ENCODE measurements at regions not wholly inside any gene's neighbourhood (a gene's known extent, or its start where the extent isn't known, plus 50 kb on each side); places are given as distances from the start of the nearest gene placed in this dataset.
"Not testable (repeated sequence)": the region's sequence is repeated elsewhere in the genome, so short reads cannot be mapped to it uniquely, and the experiment has no call there.

GRCh38 chr2:363824-364470 is 76.1 kb upstream of the ALKAL2 start:
- DNase-seq (ENCODE audit: extremely low spot score): no peak
- ChIA-PET POLR2A (no interaction called here), CTCF (no interaction called here)
- TF ChIP-seq, protein P1, sequence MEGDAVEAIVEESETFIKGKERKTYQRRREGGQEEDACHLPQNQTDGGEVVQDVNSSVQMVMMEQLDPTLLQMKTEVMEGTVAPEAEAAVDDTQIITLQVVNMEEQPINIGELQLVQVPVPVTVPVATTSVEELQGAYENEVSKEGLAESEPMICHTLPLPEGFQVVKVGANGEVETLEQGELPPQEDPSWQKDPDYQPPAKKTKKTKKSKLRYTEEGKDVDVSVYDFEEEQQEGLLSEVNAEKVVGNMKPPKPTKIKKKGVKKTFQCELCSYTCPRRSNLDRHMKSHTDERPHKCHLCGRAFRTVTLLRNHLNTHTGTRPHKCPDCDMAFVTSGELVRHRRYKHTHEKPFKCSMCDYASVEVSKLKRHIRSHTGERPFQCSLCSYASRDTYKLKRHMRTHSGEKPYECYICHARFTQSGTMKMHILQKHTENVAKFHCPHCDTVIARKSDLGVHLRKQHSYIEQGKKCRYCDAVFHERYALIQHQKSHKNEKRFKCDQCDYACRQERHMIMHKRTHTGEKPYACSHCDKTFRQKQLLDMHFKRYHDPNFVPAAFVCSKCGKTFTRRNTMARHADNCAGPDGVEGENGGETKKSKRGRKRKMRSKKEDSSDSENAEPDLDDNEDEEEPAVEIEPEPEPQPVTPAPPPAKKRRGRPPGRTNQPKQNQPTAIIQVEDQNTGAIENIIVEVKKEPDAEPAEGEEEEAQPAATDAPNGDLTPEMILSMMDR (IDR thresholded peaks at IDR 0.05; ENCODE audit: control extremely low read depth, extremely low read depth, low read depth, missing control alignments): no peak

- CTCF ChIA-PET: no interaction called here
- no peak for DNase-seq (ENCODE audit: extremely low spot score)
- TF ChIP-seq, protein P1 (IDR thresholded peaks at IDR 0.05; ENCODE audit: control extremely low read depth, extremely low read depth, low read depth, missing control alignments): no peak
- POLR2A ChIA-PET: no interaction called here
Measured at GRCh38 chr2:362924-363323, 75.0 kb upstream of the ALKAL2 start.

DNA sequence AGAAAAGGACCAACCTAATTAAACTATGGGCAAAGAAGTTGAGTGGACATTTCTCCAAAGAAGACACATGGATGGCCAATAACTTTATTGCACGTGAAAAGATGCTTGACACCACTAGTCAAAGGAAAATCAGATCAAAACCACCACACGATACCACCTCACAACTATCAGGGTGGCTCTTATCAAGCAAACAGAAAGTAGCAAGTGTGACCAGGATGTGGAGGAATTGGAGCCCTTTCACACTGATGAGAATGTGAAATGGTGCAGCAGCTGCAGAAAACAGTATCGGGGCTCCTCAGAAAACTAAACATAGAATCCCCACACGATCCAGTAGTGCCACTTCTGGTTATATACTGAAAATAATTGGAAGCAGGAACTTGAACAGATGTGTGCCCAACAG is 72.2 kb upstream of the ALKAL2 start:
- no peak for DNase-seq (ENCODE audit: extremely low spot score)
- ChIA-PET POLR2A (no interaction called here), CTCF (interaction anchor here (1.6 kb wide), 1 partner anchor 9 kb away, joined by 3 read pairs; no protein-coding TSS in a partner anchor)
- TF ChIP-seq, protein P1 (IDR thresholded peaks at IDR 0.05; ENCODE audit: control extremely low read depth, extremely low read depth, low read depth, missing control alignments): no peak

- CTCF ChIA-PET: interaction anchor here (1.6 kb wide), 1 partner anchor 8 kb away, joined by 3 read pairs; no protein-coding TSS in a partner anchor
- no peak for DNase-seq (ENCODE audit: extremely low spot score)
- TF ChIP-seq, protein P1 (IDR thresholded peaks at IDR 0.05; ENCODE audit: control extremely low read depth, extremely low read depth, low read depth, missing control alignments): no peak
- POLR2A ChIA-PET: no interaction called here
Measured at GRCh38 chr2:359047-359446, 71.2 kb upstream of the ALKAL2 start.

DNA sequence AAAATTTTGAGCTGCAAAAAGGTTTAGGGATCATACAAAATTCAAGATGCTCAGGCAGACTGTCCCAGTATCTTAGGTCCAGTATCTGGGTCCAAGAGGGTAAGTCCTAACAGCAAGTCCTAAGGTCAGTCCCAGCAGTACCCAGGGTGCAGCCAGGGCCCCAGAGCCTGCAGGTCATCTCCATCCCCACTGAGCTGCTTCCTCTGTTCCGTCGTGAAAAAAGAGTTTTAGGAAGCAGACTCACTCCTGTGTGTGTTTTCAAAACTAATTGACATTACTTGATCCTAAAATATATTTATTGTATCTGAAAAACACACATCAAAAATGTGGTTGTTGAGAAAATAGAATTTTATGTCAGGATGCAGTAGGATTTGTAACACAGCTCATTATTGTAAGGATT is 69.9 kb upstream of the ALKAL2 start:
- ChIA-PET POLR2A (no interaction called here), CTCF (no interaction called here)

GRCh38 chr2:356304-356703 is 68.4 kb upstream of the ALKAL2 start:
- POLR2A ChIA-PET; DNase-seq (ENCODE audit: extremely low spot score); CTCF ChIA-PET: not testable (repeated sequence)

More for the DNA sequence above, 69.9 kb upstream of the ALKAL2 start:
- DNase-seq (ENCODE audit: extremely low spot score): no peak
- TF ChIP-seq, protein P1 (IDR thresholded peaks at IDR 0.05; ENCODE audit: control extremely low read depth, extremely low read depth, low read depth, missing control alignments): no peak

- ChIA-PET CTCF (no interaction called here), POLR2A (no interaction called here)
- no peak for DNase-seq (ENCODE audit: extremely low spot score)
- TF ChIP-seq, protein P1 (IDR thresholded peaks at IDR 0.05; ENCODE audit: control extremely low read depth, extremely low read depth, low read depth, missing control alignments): no peak
Measured at GRCh38 chr2:355773-356172, 67.9 kb upstream of the ALKAL2 start.
